Ovary (tissue), 7 donors: ENCODE measurements at regions not wholly inside any gene's neighbourhood (a gene's known extent, or its start where the extent isn't known, plus 50 kb on each side); places are given as distances from the start of the nearest gene placed in this dataset.

ENCODE experiments used
- DNase-seq, 5 donors: peaks; one replicate each; pipeline ENCODE4 v3.0.0-alpha.2; 2019 to 2020
- H3K27ac ChIP-seq, 2 donors: fragments of 200-600 bp; one replicate each; pipeline versions ENCODE4 v1.5.1 to v1.8.0; 2019 to 2022
- H3K27me3 ChIP-seq: fragments of 200-600 bp; one replicate; pipeline ENCODE4 v1.8.0; 2022
- H3K36me3 ChIP-seq: fragments of 200-600 bp; sonication (generic); one replicate; pipeline ENCODE4 v1.5.1; 2019
- H3K4me1 ChIP-seq: one replicate; pipeline ENCODE4 v1.8.1; 2013; ENCODE audit warnings: mild to moderate bottlenecking, moderate library complexity; ENCODE audit not compliant: insufficient read depth
- H3K4me3 ChIP-seq: fragments of 200-600 bp; sonication (generic); one replicate; pipeline ENCODE4 v1.5.1; 2017
- H3K9me3 ChIP-seq, 2 donors: fragments of 200-600 bp in 1 of 2; sonication (generic) in 1 of 2; one replicate each; pipeline versions ENCODE4 v1.5.1 to v1.8.1; 2013 to 2019; ENCODE audit warnings: mild to moderate bottlenecking in 1 of 2, moderate library complexity in 1 of 2
- CTCF ChIP-seq, 3 donors: fragments of 450-650 bp in 2 of 3; fragments of 200-600 bp in 1 of 3; IDR thresholded peaks; one replicate each; pipeline versions ENCODE4 v1.5.1 to v1.8.0; 2016 to 2022; ENCODE audit warnings: antibody characterized with exemption in 3 of 3, mild to moderate bottlenecking in 1 of 3
- EP300 ChIP-seq: sonication (generic); formaldehyde crosslinking; IDR thresholded peaks from one replicate; pipeline ENCODE4 v1.6.1; 2017; ENCODE audit warnings: antibody characterized with exemption
- POLR2A ChIP-seq: fragments of 450-650 bp; IDR thresholded peaks from one replicate; pipeline ENCODE4 v1.6.1; 2017; ENCODE audit warnings: antibody characterized with exemption, mild to moderate bottlenecking, moderate library complexity
- whole genome bisulfite sequencing, 3 donors: extraction: QIAGEN DNeasy Blood & Tissue Kit in 1 of 3; methylation state at CpG; one replicate each; pipeline versions ENCODE4 v1.1.5 to v1.1.7; 2013 to 2017; 5-methylcytosine and 5-hydroxymethylcytosine counted together
- intact Hi-C, 4 donors: fragments of 100-400 bp; cut with DNase I; formaldehyde crosslinking; loops; one replicate each; pipeline versions ENCODE4 v1.11.0 to v1.15.1; 2022 to 2023
- donor health status: DM: no; HTN: no; CAD: no; lungs with moderate emphysema.
- donor health status: DM: no; HTN: no; CAD: no.
- donor health status: Bipolar disorder and iron deficiency.
- donor health status: DM: no; HTN: no; CAD: no.
- donor health status: DM: yes; HTN: yes; CAD: no.

GRCh38 chr3:72126441-72127223 is 341.7 kb upstream of the PROK2 start:
- TF ChIP-seq CTCF (IDR thresholded peaks at IDR 0.05) = no peak
- no peak for TF ChIP-seq POLR2A
- TF ChIP-seq EP300 = no peak
- Histone ChIP-seq H3K27ac (no peak overlapping the region), H3K27me3 (no peaks in the 10 kb centered on the region), H3K36me3 (no peaks in the 10 kb centered on the region), H3K4me1 (peaks cover 4% of the 10 kb centered on the region), H3K4me3 (no peak overlapping the region), H3K9me3 (no peaks in the 10 kb centered on the region)
- no peak for DNase-seq
- intact Hi-C loops = no loop called here
- 86 to 91% (median 90%) methylated on average over 8 of the region's 8 CpGs for WGBS, 3 donors

GRCh38 chr3:72123908-72124441 is 339.0 kb upstream of the PROK2 start:
- WGBS, 3 donors = 39 to 53% (median 51%) methylated on average over 7 of the region's 7 CpGs
- H3K9me3 ChIP-seq = no peaks in the 10 kb centered on the region
- no peaks in the 10 kb centered on the region for H3K36me3 ChIP-seq
- H3K27me3 ChIP-seq = no peaks in the 10 kb centered on the region
- H3K4me1 ChIP-seq = no peaks in the 10 kb centered on the region
- intact Hi-C loops = no loop called here
- no peak overlapping the region for H3K4me3 ChIP-seq
- no peak for TF ChIP-seq CTCF (IDR thresholded peaks at IDR 0.05)
- TF ChIP-seq POLR2A = no peak
- no peak for TF ChIP-seq EP300
- peak in 2 of 5 donors; percentile 54 to 67 for DNase-seq
- H3K27ac ChIP-seq = no peak overlapping the region

- DNase-seq = no peak
These were observed 336.1 kb upstream of the PROK2 start for GRCh38 chr3:72120806-72121778.

More at GRCh38 chr3:72120806-72121778, 336.1 kb upstream of the PROK2 start:
- Histone ChIP-seq H3K27me3 (no peaks in the 10 kb centered on the region), H3K36me3 (no peaks in the 10 kb centered on the region), H3K27ac (no peak overlapping the region), H3K9me3 (no peaks in the 10 kb centered on the region), H3K4me1 (no peaks in the 10 kb centered on the region), H3K4me3 (no peak overlapping the region)
- intact Hi-C loops = no loop called here
- TF ChIP-seq EP300 (no peak), CTCF (IDR thresholded peaks at IDR 0.05) (no peak), POLR2A (no peak)
- 82 to 85% (median 84%) methylated on average over 5 of the region's 5 CpGs for WGBS, 3 donors
